ENCODE measurements at regions not wholly inside any gene's neighbourhood (a gene's known extent, or its start where the extent isn't known, plus 50 kb on each side); places are given as distances from the start of the nearest gene placed in this dataset.

GRCh38 chr1:101120868-101121267 lies 95.3 kb upstream of the DPH5 start:
- Histone ChIP-seq H3K79me2 (ENCODE audit: control insufficient read depth, insufficient read depth, low read length) (no peaks in the 10 kb centered on the region), H3K27ac (ENCODE audit: insufficient read depth, low read depth, low read length) (no peak overlapping the region), H3K9ac (replicated peaks; ENCODE audit: extremely low read depth, insufficient read depth, low read length) (no peak overlapping the region), H3K4me2 (ENCODE audit: insufficient read depth, low read length) (no peak overlapping the region), H3K9me3 (replicated peaks; ENCODE audit: control insufficient read depth, insufficient read depth, low read length) (no peaks in the 10 kb centered on the region), H3K27me3 (ENCODE audit: control insufficient read depth in 2 of 2, insufficient read depth in 2 of 2, low read length in 2 of 2) (no peaks in the 10 kb centered on the region), H4K20me1 (replicated peaks; ENCODE audit: control insufficient read depth, extremely low read depth, insufficient read depth, low read length) (no peaks in the 10 kb centered on the region), H3K4me1 (ENCODE audit: control insufficient read depth, extremely low read depth, insufficient read depth, low read length) (no peaks in the 10 kb centered on the region), H2AFZ (ENCODE audit: low read depth, low read length) (no peak overlapping the region), H3K36me3 (ENCODE audit: control insufficient read depth in 2 of 2, extremely low read depth in 1 of 2, insufficient read depth in 2 of 2, low read length in 2 of 2) (no peaks in the 10 kb centered on the region), H3K4me3 (replicated peaks in 1 of 3; ENCODE audit: insufficient read depth in 1 of 3, low read depth in 1 of 3, low read length in 3 of 3) (no peak overlapping the region), H3K9me1 (replicated peaks; ENCODE audit: control insufficient read depth, extremely low read depth, insufficient read depth, low read length) (no peaks in the 10 kb centered on the region)
- dilution Hi-C loops (cut with MboI; ENCODE audit: extremely low pct_ligation_motif_present, low sequenced_read_pairs), result no loop called here
- intact Hi-C loops (cut with micrococcal nuclease), result no loop called here
- ChIA-PET CTCF (interaction anchor here (0.7 to 0.9 kb wide), 2 partner anchors 33 to 102 kb away, joined by 3 read pairs; no protein-coding TSS in a partner anchor), POLR2A (no interaction called here)
- DNase-seq (ENCODE audit: low read depth, low spot score) (no peak), FAIRE-seq (no peak)
- no TSS peak for BruUV-seq (replicated peaks)
- peak; percentile 26 for TF ChIP-seq JUN (IDR thresholded peaks at IDR 0.05; ENCODE audit: borderline replicate concordance, insufficient read depth, insufficient read length, low read depth)
- no peak for TF ChIP-seq EZH2 (IDR thresholded peaks at IDR 0.05; ENCODE audit: borderline replicate concordance, low read depth, low read length, severe bottlenecking)

GRCh38 chr1:101119289-101119688 lies 93.7 kb upstream of the DPH5 start:
- Histone ChIP-seq H3K4me1 (ENCODE audit: control insufficient read depth, extremely low read depth, insufficient read depth, low read length) (no peaks in the 10 kb centered on the region), H3K4me2 (ENCODE audit: insufficient read depth, low read length) (no peak overlapping the region), H4K20me1 (replicated peaks; ENCODE audit: control insufficient read depth, extremely low read depth, insufficient read depth, low read length) (no peaks in the 10 kb centered on the region), H3K27ac (ENCODE audit: insufficient read depth, low read depth, low read length) (no peak overlapping the region), H3K9me1 (replicated peaks; ENCODE audit: control insufficient read depth, extremely low read depth, insufficient read depth, low read length) (no peaks in the 10 kb centered on the region), H3K79me2 (ENCODE audit: control insufficient read depth, insufficient read depth, low read length) (no peaks in the 10 kb centered on the region), H3K4me3 (replicated peaks in 1 of 3; ENCODE audit: insufficient read depth in 1 of 3, low read depth in 1 of 3, low read length in 3 of 3) (no peak overlapping the region), H2AFZ (ENCODE audit: low read depth, low read length) (no peak overlapping the region), H3K27me3 (ENCODE audit: control insufficient read depth in 2 of 2, insufficient read depth in 2 of 2, low read length in 2 of 2) (no peaks in the 10 kb centered on the region), H3K9ac (replicated peaks; ENCODE audit: extremely low read depth, insufficient read depth, low read length) (no peak overlapping the region), H3K9me3 (replicated peaks; ENCODE audit: control insufficient read depth, insufficient read depth, low read length) (no peaks in the 10 kb centered on the region), H3K36me3 (ENCODE audit: control insufficient read depth in 2 of 2, extremely low read depth in 1 of 2, insufficient read depth in 2 of 2, low read length in 2 of 2) (no peaks in the 10 kb centered on the region)
- dilution Hi-C loops (cut with MboI; ENCODE audit: extremely low pct_ligation_motif_present, low sequenced_read_pairs), result no loop called here
- CTCF ChIA-PET, result interaction anchor here (1.2 kb wide), 1 partner anchor 117 kb away, joined by 3 read pairs; no protein-coding TSS in a partner anchor
- intact Hi-C loops (cut with micrococcal nuclease), result no loop called here
- DNase-seq (ENCODE audit: low read depth, low spot score) (no peak), FAIRE-seq (no peak)
- no TSS peak for BruUV-seq (replicated peaks)
- POLR2A ChIA-PET, result no interaction called here
- TF ChIP-seq FOS (IDR thresholded peaks at IDR 0.05; ENCODE audit: borderline replicate concordance, insufficient read depth, low read length), result no peak
- TF ChIP-seq CTCF (IDR thresholded peaks at IDR 0.05; ENCODE audit: extremely low read depth in 1 of 2, insufficient read depth in 1 of 2, low read depth in 1 of 2, low read length in 2 of 2), result no peak
- TF ChIP-seq MYC (IDR thresholded peaks at IDR 0.05; ENCODE audit: low read depth, low read length), result no peak
- TF ChIP-seq GATA2 (IDR thresholded peaks at IDR 0.05; ENCODE audit: insufficient read depth, insufficient read length, low read depth, low read length), result no peak
- TF ChIP-seq MAX (IDR thresholded peaks at IDR 0.05; ENCODE audit: insufficient read depth, insufficient read length), result no peak
- TF ChIP-seq JUN (IDR thresholded peaks at IDR 0.05; ENCODE audit: borderline replicate concordance, insufficient read depth, insufficient read length, low read depth), result no peak

Measured in endothelial cell of umbilical vein (primary cell).